Thoracic aorta (tissue), 2 donors: ENCODE measurements at regions not wholly inside any gene's neighbourhood (a gene's known extent, or its start where the extent isn't known, plus 50 kb on each side); places are given as distances from the start of the nearest gene placed in this dataset.

Experiments
- ATAC-seq: fragments of 150-250 bp; one replicate; pipeline ENCODE4 v1.8.0; 2017; ENCODE audit warnings: low read depth; ENCODE audit not compliant: insufficient number of reproducible peaks, low FRiP score
- DNase-seq: peaks from one replicate; pipeline ENCODE4 v3.0.0-alpha.2; 2020; ENCODE audit warnings: low spot score
- H3K27ac ChIP-seq, 2 donors: fragments of 200-600 bp; sonication (generic); 1 replicate in 1 of 2; 2 replicates in 1 of 2; pipeline ENCODE4 v1.5.1; 2016; ENCODE audit warnings: mild to moderate bottlenecking in 2 of 2, moderate library complexity in 2 of 2
- H3K27me3 ChIP-seq: fragments of 200-600 bp; sonication (generic); replicated peaks from 2 replicates; pipeline ENCODE4 v1.6.0; 2016; ENCODE audit warnings: mild to moderate bottlenecking; ENCODE audit not compliant: insufficient read depth
- H3K36me3 ChIP-seq: fragments of 200-600 bp; sonication (generic); one replicate; pipeline ENCODE4 v1.5.1; 2016
- H3K4me1 ChIP-seq, 2 donors: fragments of 200-600 bp; sonication (generic); 1 replicate in 1 of 2; 2 replicates in 1 of 2; pipeline versions ENCODE4 v1.5.1 to v1.6.0; 2016; ENCODE audit warnings: low read depth in 2 of 2, mild to moderate bottlenecking in 1 of 2; ENCODE audit not compliant: control insufficient read depth in 1 of 2
- H3K4me3 ChIP-seq: fragments of 200-600 bp; sonication (generic); 2 replicates; pipeline ENCODE4 v1.5.1; 2016; ENCODE audit warnings: mild to moderate bottlenecking
- H3K9me3 ChIP-seq: fragments of 200-600 bp; sonication (generic); 2 replicates; pipeline ENCODE4 v1.5.1; 2016
- TF ChIP-seq, protein P1 (sequence below): fragments of 200-600 bp; sonication (generic); IDR thresholded peaks from one replicate; pipeline ENCODE4 v1.5.1; 2019; ENCODE audit warnings: antibody characterized with exemption

DNA sequence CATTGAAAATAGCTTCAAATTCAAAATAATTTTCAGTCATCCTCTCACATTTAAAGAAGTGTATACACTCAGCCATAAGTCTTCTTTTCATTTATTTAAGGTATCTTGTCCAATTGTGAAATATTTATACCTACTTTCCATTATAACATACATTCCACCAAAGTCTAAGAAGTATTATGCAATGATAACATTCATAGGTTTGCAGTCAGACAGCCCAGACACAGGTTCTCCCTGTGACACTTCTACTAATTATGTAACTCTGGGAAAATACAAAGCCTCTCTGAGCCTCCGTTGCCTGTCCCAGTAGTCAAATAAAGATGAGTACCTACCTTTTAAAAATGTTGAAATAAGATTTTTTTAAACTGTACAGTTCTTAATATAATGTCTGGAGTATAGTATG is 320.9 kb upstream of the RPS23 start:
- no peak overlapping the region for H3K27ac ChIP-seq
- ATAC-seq (no peak), DNase-seq (no peak)
- no peaks in the 10 kb centered on the region for H3K36me3 ChIP-seq
- H3K4me1 ChIP-seq: peaks cover 9 to 47% of the 10 kb centered on the region in 2 donors
- H3K4me3 ChIP-seq: no peak overlapping the region
- H3K9me3 ChIP-seq: no peaks in the 10 kb centered on the region
- TF ChIP-seq, protein P1, sequence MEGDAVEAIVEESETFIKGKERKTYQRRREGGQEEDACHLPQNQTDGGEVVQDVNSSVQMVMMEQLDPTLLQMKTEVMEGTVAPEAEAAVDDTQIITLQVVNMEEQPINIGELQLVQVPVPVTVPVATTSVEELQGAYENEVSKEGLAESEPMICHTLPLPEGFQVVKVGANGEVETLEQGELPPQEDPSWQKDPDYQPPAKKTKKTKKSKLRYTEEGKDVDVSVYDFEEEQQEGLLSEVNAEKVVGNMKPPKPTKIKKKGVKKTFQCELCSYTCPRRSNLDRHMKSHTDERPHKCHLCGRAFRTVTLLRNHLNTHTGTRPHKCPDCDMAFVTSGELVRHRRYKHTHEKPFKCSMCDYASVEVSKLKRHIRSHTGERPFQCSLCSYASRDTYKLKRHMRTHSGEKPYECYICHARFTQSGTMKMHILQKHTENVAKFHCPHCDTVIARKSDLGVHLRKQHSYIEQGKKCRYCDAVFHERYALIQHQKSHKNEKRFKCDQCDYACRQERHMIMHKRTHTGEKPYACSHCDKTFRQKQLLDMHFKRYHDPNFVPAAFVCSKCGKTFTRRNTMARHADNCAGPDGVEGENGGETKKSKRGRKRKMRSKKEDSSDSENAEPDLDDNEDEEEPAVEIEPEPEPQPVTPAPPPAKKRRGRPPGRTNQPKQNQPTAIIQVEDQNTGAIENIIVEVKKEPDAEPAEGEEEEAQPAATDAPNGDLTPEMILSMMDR: no peak
- no peaks in the 10 kb centered on the region for H3K27me3 ChIP-seq

DNA sequence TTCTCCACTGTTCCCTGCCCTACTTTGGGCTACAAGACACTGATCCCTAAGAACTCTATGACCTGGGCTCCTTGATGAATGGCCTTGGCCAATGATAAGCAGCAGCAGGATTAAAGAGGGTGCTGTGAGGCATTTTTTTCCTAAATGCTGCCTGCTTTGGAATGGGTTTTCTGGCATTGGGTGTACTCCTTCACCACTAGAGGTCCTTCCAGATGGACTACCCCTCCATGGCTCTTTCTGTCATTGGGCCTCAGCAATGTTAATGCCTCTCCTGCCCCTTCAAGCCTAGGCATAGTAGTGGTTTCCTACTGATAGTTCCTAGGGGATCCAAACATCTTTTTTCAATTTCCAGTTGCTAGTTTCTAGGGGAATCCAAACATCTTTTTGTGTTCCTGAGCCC is 319.3 kb upstream of the RPS23 start:
- H3K4me3 ChIP-seq: no peak overlapping the region
- H3K4me1 ChIP-seq: peaks cover 13 to 63% of the 10 kb centered on the region in 2 donors
- TF ChIP-seq, protein P1: no peak
- H3K27ac ChIP-seq: peak overlapping the region; percentile 48 to 75
- ATAC-seq: no peak
- no peaks in the 10 kb centered on the region for H3K9me3 ChIP-seq
- H3K36me3 ChIP-seq: no peaks in the 10 kb centered on the region
- no peaks in the 10 kb centered on the region for H3K27me3 ChIP-seq
- DNase-seq: no peak

DNA sequence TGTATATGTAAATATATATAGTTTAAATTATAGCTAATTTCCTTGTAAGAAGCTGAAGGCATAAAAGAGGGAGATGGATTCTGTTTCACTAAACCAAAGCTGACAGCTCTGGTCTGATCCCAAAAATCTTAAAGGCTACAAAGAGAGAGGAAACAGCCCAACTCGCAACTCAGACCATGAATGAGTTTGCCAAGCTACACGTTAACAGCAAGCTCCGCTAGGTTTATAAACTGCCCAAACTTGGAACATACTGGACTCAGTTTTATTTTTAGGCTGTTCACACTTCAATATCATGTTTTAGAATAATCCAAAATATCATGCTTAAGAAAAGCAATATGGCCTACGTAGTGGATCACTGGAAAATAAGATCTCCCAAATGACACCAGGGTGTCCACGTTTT is 318.3 kb upstream of the RPS23 start:
- H3K9me3 ChIP-seq: no peaks in the 10 kb centered on the region
- no peak for ATAC-seq
- peak overlapping the region; percentile 48 to 75 for H3K27ac ChIP-seq

GRCh38 chr5:82595113-82595512 is 317.0 kb upstream of the RPS23 start:
- Histone ChIP-seq H3K9me3 (no peaks in the 10 kb centered on the region), H3K27me3 (no peaks in the 10 kb centered on the region), H3K4me3 (no peak overlapping the region), H3K4me1 (peaks cover 13 to 69% of the 10 kb centered on the region in 2 donors), H3K27ac (peak overlapping the region; percentile 6 to 48), H3K36me3 (no peaks in the 10 kb centered on the region)
- TF ChIP-seq, protein P1: no peak
- ATAC-seq: no peak
- no peak for DNase-seq

More for the DNA sequence above, 318.3 kb upstream of the RPS23 start:
- H3K4me3 ChIP-seq: no peak overlapping the region
- TF ChIP-seq, protein P1: no peak
- H3K36me3 ChIP-seq: no peaks in the 10 kb centered on the region
- no peaks in the 10 kb centered on the region for H3K27me3 ChIP-seq
- no peak for DNase-seq
- peaks cover 13 to 66% of the 10 kb centered on the region in 2 donors for H3K4me1 ChIP-seq

DNA sequence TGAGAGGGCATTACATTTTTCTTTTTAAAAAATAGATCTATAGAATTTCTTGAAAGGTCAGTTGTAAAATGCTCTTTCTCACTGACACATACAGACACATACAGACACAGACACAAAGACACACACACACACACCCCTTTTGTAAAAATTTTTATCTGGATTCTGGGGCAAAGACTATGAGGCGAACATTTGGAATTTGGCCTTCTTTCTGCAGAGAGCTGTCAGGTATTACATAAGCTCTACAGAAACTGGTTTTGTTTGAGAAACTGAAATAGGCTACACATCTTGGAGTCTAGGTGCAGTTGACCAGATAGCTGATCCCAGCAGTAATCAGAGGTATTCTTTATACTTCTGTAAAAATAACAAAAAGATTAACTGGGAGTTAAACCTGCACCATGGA is 315.9 kb upstream of the RPS23 start:
- peak overlapping the region in 1 of 2 donors; percentile 29 for H3K27ac ChIP-seq
- TF ChIP-seq, protein P1: no peak

More for the DNA sequence above, 315.9 kb upstream of the RPS23 start:
- no peaks in the 10 kb centered on the region for H3K27me3 ChIP-seq
- H3K9me3 ChIP-seq: no peaks in the 10 kb centered on the region
- peaks cover 13 to 68% of the 10 kb centered on the region in 2 donors for H3K4me1 ChIP-seq
- no peak for DNase-seq
- no peak overlapping the region for H3K4me3 ChIP-seq
- ATAC-seq: no peak
- H3K36me3 ChIP-seq: no peaks in the 10 kb centered on the region
